ENCODE measurements at regions not wholly inside any gene's neighbourhood (a gene's known extent, or its start where the extent isn't known, plus 50 kb on each side); places are given as distances from the start of the nearest gene placed in this dataset.

DNA sequence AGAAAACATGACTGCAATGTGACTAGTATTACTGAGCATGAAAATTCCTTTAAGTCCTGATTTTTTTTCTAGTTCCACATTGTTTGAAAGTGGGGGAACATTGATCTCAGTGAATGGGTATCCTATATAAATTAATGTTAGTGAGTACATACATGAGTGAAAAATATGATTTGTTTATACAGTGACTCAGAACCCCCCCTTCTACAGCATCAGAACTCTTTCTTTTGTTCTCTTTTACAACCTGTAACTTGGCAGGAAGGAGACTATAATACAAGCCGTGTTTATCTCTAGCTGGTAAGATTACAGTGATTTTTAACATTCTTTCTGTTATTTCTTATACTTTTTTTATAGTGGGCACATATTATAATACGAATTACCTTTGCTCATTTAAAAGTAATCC lies 384.7 kb downstream of the PDCD6IP start:
- 15 to 50% methylated on average over 2 of the region's 2 CpGs for WGBS, 2 donors
- H3K9me3 ChIP-seq: no peaks in the 10 kb centered on the region
- H3K36me3 ChIP-seq: no peaks in the 10 kb centered on the region
- intact Hi-C loops (cut with DNase I): no loop called here
- no peaks in the 10 kb centered on the region for H3K4me1 ChIP-seq
- H3K27me3 ChIP-seq: no peaks in the 10 kb centered on the region
- no peak for DNase-seq
- no peak overlapping the region for H3K4me3 ChIP-seq
- no peak overlapping the region for H3K27ac ChIP-seq
- TF ChIP-seq, protein P1, sequence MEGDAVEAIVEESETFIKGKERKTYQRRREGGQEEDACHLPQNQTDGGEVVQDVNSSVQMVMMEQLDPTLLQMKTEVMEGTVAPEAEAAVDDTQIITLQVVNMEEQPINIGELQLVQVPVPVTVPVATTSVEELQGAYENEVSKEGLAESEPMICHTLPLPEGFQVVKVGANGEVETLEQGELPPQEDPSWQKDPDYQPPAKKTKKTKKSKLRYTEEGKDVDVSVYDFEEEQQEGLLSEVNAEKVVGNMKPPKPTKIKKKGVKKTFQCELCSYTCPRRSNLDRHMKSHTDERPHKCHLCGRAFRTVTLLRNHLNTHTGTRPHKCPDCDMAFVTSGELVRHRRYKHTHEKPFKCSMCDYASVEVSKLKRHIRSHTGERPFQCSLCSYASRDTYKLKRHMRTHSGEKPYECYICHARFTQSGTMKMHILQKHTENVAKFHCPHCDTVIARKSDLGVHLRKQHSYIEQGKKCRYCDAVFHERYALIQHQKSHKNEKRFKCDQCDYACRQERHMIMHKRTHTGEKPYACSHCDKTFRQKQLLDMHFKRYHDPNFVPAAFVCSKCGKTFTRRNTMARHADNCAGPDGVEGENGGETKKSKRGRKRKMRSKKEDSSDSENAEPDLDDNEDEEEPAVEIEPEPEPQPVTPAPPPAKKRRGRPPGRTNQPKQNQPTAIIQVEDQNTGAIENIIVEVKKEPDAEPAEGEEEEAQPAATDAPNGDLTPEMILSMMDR (IDR thresholded peaks at IDR 0.05): no peak
- TF ChIP-seq EP300 (IDR thresholded peaks at IDR 0.05) (no peak), POLR2A (IDR thresholded peaks at IDR 0.05) (no peak), POLR2AphosphoS5 (IDR thresholded peaks at IDR 0.05) (no peak)

DNA sequence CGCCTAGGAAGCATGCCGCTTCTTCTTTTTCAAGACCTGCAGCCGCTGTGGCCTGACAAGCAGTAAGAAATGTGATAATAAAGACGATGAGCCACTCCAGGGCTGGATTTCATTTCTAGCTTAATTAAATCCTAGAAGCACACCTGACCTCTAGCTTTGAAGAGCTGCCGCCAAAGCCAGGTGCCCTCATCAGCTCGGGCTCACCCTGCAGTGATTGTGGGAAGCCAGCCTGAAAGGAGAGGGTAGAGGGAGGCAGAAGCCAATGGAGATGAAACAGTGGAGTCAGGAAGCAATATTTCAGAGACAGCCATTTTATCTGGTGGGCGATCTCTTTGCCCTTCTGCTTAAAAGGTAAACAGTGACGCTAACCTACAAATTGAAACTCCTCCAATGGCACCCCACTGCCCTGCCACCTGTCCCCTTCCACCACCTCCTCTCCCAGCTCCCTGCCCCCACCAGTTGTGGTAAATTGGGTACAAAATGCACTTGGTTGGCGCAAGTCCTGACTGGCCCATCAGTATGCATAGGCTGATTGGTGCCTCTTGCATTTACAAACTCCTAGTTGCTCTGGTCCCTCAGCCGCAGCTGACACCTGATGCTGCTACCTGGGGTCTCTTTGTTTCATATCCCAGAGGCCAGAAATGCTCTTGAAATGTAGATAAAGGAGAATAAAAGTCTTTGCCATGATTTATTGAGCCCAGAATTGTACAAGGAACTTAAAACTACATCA lies 385.3 kb downstream of the PDCD6IP start:
- Histone ChIP-seq H3K27me3 (no peaks in the 10 kb centered on the region), H3K4me1 (no peaks in the 10 kb centered on the region), H3K9me3 (no peaks in the 10 kb centered on the region), H3K36me3 (no peaks in the 10 kb centered on the region), H3K27ac (no peak overlapping the region), H3K4me3 (no peak overlapping the region)
- DNase-seq: no peak
- TF ChIP-seq, protein P1 (IDR thresholded peaks at IDR 0.05): no peak
- TF ChIP-seq POLR2A (IDR thresholded peaks at IDR 0.05) (no peak), EP300 (IDR thresholded peaks at IDR 0.05) (no peak), POLR2AphosphoS5 (IDR thresholded peaks at IDR 0.05) (no peak)
- intact Hi-C loops (cut with DNase I): no loop called here
- 20 to 63% methylated on average over 10 of the region's 10 CpGs for WGBS, 2 donors

DNA sequence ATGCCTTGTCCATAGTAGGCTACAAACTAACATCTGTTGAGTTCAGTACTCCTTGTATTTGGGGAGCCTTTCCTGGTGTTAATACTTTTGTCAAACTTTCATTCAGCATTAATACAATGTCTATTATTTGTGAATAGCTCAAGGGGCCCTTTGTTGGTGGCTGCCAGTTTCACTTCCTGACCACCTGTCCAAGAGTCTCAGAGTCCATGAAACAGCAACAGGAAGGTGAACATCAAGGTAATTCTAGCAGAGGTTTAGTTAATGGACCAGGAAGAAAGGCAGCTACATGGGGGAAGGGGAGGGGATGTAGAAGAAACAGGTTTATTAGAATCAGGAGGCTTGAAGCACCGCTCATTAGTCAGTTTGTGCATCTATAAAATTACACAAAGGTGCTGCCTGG lies 386.9 kb downstream of the PDCD6IP start:
- Histone ChIP-seq H3K27ac (no peak overlapping the region), H3K36me3 (no peaks in the 10 kb centered on the region), H3K9me3 (no peaks in the 10 kb centered on the region), H3K27me3 (no peaks in the 10 kb centered on the region), H3K4me3 (no peak overlapping the region), H3K4me1 (no peaks in the 10 kb centered on the region)
- 54 to 77% methylated on average over 1 of the region's 1 CpG for WGBS, 2 donors
- intact Hi-C loops (cut with DNase I): no loop called here
- DNase-seq: no peak
- no peak for TF ChIP-seq POLR2AphosphoS5 (IDR thresholded peaks at IDR 0.05)
- no peak for TF ChIP-seq EP300 (IDR thresholded peaks at IDR 0.05)
- TF ChIP-seq POLR2A (IDR thresholded peaks at IDR 0.05): no peak
- TF ChIP-seq, protein P1 (IDR thresholded peaks at IDR 0.05): no peak

DNA sequence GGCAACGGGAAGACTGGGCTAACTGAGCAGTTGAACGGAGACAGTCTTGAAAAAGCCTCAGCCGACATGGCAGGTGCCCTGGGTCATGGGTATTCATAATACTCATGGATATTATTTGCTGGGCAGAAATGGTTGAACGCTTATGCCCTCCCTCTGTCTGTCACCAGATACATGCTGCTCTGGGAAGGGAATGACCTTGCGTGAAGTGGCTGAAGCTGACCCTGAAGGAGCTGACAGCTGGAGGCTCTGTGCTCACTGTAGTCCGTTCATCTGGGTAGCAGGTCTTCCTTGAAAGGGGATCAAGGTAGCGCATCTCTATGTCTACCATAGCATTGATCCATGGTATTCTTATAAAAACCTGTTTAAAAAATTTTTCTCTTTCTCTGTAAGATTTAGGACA lies 390.7 kb downstream of the PDCD6IP start:
- WGBS, 2 donors: 89 to 95% methylated on average over 7 of the region's 7 CpGs
- Histone ChIP-seq H3K36me3 (no peaks in the 10 kb centered on the region), H3K27me3 (no peaks in the 10 kb centered on the region), H3K9me3 (no peaks in the 10 kb centered on the region), H3K4me3 (no peak overlapping the region), H3K27ac (no peak overlapping the region), H3K4me1 (no peaks in the 10 kb centered on the region)
- DNase-seq: no peak
- intact Hi-C loops (cut with DNase I): no loop called here
- TF ChIP-seq POLR2AphosphoS5 (IDR thresholded peaks at IDR 0.05): no peak
- no peak for TF ChIP-seq POLR2A (IDR thresholded peaks at IDR 0.05)
- TF ChIP-seq EP300 (IDR thresholded peaks at IDR 0.05): no peak
- TF ChIP-seq, protein P1 (IDR thresholded peaks at IDR 0.05): no peak

DNA sequence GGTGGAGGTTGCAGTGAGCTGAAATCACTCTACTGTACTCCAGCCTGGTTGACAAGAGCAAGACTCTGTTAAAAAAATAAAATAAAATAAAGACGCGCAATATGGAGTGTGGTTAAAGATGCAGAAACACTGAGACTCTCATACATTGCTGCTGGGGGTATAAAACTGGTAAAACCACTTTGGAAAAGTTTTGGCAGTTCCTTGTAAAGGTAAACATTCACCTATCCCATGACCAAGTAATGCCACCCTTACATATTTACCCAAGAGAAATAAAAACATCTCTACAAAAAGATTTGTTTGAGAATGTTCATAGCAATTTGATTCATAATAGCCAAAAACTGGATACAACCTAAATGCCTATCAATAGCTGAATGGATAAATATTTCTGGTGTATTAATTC lies 398.5 kb downstream of the PDCD6IP start:
- TF ChIP-seq, protein P1 (IDR thresholded peaks at IDR 0.05): no peak
- TF ChIP-seq POLR2AphosphoS5 (IDR thresholded peaks at IDR 0.05) (no peak), POLR2A (IDR thresholded peaks at IDR 0.05) (no peak), EP300 (IDR thresholded peaks at IDR 0.05) (no peak)
- Histone ChIP-seq H3K36me3 (no peaks in the 10 kb centered on the region), H3K27me3 (no peaks in the 10 kb centered on the region), H3K4me3 (no peak overlapping the region), H3K27ac (no peak overlapping the region), H3K9me3 (no peaks in the 10 kb centered on the region), H3K4me1 (no peaks in the 10 kb centered on the region)
- intact Hi-C loops (cut with DNase I): no loop called here
- no peak for DNase-seq
- WGBS, 2 donors: 34 to 74% methylated on average over 2 of the region's 2 CpGs

All from sigmoid colon (tissue), 6 donors.